H4 (cell line): ENCODE measurements at regions not wholly inside any gene's neighbourhood (a gene's known extent, or its start where the extent isn't known, plus 50 kb on each side); places are given as distances from the start of the nearest gene placed in this dataset.

Experiments
- DNase-seq: peaks from one replicate; pipeline ENCODE4 v3.0.0-alpha.2; 2015; ENCODE audit warnings: low spot score

DNA sequence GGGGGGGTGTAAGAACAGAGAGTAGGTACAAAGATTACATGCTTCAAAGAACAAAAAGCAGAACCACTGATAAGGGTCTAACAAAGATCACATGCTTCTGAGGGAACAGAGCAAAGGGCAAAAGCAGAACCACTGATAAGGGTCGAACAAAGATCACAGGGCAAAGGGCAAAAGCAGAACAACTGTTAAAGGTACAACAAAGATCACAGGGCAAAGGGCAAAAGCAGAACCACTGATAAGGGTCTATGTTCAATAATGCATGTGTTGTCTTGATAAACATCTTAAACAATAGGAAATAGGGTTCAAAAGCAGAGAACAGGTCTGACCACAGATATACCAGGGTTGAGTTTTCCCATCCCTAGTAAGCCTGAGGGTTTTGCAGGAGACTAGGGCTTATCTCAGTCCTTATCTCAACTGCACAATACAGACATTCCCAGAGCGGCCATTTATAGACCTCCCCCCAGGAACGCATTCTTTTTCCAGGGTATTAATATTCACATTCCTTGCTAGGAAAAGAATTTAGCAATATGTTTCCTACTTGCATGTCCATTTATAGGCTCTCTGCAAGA, 81.9 kb upstream of the PGR start:
- no peak for DNase-seq

DNA sequence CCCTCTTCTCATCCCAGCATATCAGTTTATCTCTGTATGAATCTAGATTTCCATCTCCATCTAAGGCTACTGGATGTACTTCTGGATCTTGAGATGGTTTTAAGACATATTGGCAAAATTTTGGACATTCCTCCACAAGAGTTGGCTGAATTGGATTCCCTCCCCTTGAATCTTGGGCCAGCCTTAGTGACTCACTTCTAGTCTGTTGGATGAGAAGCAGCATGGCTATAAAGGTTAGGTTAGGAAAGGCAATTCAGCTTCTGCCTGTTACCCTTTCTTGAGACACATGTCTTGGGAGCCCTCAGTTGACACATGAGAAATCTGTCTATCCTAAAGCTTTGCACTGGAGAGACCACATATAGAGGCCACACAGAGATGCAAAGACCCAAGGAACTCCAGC, 73.0 kb upstream of the PGR start:
- no peak for DNase-seq

DNA sequence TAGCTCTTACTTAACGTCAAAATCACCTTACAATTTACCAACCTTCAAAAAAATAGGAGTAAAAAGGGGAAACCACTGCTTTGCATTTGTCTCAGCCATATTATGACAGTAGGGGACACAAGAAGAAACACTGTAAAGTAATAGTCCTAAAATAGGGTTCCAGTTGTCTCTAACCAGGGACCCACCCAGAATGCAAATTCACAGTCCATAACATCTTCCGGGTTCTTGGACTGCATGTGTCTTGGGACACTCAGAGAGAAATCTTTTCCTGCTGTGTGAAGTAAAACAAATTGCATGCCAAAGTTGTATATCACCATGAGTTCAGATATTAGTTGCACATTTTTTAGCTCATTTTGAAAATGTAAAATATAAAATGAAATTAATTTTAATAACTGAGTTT, 69.8 kb upstream of the PGR start:
- no peak for DNase-seq

DNA sequence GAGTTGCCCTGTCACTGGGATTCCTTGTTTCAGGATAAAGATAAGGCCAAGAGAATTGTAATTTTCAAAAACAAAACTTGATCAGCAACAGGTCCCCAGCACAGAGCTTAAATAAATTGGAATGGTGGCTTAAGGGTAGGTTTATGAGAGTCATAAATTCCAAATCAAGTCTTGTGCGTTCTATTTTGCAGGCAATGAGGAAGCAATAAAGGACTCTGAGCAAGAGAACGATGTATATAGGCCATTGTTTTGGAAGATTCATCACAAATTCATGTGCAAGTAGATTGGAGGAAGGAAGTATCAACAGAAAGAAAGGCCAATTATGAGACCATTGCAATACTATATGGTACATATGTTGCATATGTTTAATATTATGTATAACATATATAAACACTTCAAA, 65.7 kb upstream of the PGR start:
- no peak for DNase-seq

DNA sequence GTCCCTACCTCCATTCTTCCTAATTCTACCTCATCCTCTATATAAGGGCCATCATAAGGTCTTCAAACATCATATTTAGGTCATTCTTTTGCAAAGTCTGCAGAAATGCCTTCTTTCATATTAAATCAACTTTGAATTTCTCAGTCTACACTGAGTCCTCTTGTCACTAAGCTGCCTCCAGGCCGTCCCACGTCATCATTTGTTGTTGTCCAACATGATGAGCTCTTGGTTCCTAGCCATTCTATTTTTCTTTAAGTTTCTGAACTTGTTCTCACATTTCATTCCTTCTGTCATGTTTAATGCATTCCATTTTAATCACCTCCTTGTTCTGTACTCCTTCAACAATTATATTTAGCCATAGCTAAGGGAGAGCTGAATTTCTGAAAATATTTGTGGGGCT, 59.2 kb upstream of the PGR start:
- DNase-seq: no peak

DNA sequence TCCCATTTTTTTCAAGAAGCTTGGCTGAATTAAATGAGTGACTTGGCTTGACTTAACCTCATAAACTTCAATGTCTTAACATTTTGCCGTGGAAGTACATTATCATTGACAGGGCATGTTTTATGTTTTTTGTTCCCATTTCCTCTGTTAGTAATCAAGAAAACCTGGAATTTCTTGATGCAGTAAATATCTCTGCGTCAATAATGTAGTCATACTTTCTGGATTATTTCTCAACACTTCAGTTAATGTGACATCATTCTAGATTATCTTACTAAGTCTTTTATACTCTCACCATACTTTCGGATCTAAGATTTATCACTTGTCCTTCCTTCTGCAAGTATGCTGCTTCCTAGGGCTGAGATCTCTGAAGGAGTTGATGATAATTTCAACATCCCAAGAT, 58.6 kb upstream of the PGR start:
- no peak for DNase-seq

DNA sequence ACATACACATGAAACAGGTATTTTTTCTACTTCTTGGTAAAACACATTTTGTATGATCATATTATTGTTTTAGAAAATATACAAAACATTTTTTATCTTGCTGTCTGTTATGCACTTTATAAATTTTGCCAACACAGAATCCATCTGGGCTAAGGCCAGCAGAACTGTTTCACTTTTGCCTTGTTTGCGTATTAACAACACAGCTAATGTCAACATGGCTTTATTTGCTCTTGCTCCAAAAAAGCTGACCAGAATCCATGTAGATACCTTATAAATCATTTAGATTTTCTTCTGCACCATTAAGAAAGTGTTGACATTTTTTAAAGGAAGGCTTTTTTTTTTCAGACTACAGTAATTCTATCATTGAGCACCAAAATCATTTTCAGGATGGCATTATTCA, 58.1 kb upstream of the PGR start:
- no peak for DNase-seq

DNA sequence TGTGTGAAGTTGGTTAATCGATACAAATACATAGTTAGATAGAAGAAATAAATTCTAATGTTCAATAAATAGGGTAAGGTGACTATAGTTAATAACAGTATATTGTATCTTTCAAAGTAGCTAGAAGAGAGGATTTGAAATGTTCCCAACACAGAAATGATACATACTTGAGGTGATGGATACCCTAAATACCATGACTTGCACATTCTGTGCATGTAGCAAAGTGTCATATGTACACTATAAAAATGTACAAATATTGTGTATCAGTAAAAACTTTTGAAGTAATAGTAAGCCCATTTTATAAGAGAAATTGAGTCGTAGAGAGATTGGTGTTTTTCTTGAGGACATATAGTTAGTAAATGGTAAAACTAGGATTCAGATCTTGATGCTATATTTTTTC, 56.4 kb upstream of the PGR start:
- no peak for DNase-seq

DNA sequence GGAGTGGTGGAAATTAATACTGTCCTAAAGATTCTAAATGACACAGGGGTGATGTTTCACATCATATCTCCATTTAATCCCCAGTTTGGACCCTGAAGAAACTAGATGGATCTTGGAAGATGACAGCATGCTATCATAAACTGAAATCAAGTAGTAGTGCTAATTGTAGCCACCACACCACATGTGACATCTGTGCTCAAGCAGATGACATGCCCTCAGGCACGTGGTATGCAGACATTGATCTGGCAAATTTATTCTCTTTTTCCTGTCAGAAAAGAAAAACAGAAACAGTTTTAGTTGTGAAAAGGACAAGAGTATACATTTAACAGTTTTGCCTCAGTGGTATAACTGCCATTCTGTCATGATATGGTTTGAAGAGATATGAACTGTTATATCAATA, 52.9 kb upstream of the PGR start:
- no peak for DNase-seq

DNA sequence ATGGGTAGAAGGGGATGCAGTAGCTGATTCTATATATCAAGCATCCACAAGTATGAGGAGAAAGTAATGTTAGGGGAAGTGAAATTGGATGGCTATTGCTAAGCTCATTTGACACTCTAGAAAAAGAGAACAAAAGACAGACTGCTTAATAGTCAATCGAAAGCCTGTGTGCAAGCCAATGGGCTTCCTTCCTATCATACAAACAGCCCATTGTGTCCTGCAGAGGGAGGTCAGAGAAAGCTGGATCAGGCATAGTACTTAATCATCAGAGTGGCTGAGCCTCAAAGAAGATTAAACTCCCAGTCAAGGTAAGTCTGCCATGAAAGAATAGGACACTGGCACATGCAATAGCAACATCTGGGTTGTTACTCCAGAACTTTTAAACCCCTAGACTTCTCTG, 50.9 kb upstream of the PGR start:
- no peak for DNase-seq
